HEK293 (cell line): ENCODE measurements at regions not wholly inside any gene's neighbourhood (a gene's known extent, or its start where the extent isn't known, plus 50 kb on each side); places are given as distances from the start of the nearest gene placed in this dataset.

Experiments used
- CTCF ChIA-PET: fragments of 350-600 bp; formaldehyde crosslinking; extraction: SDS; loops from one replicate; lab custom pipeline; 2021; ENCODE audit warnings: antibody characterized with exemption; lab: Yijun Ruan, JAX
- POLR2A ChIA-PET: fragments of 300-600 bp; formaldehyde crosslinking; extraction: SDS; loops from one replicate; lab custom pipeline; 2020; ENCODE audit warnings: antibody characterized with exemption, inconsistent platforms; lab: Yijun Ruan, JAX
- H3K27ac ChIP-seq: fragments of 200-500 bp; sonication (Bioruptor generic); 2 replicates; pipeline ENCODE4 v1.5.1; 2014; ENCODE audit warnings: low read depth, low read length, control low read depth, inconsistent platforms; ENCODE audit errors: extremely low read depth
- H3K36me3 ChIP-seq, 2 experiments: fragments of 200-500 bp in 1 of 2; sonication (Bioruptor generic) in 1 of 2; 1 replicate in 1 of 2; 2 replicates in 1 of 2; pipeline ENCODE4 v1.5.1; 2014 to 2017; ENCODE audit warnings: inconsistent platforms in 2 of 2, low read length in 2 of 2; ENCODE audit not compliant: control insufficient read depth in 2 of 2, insufficient read depth in 1 of 2
- H3K4me1 ChIP-seq: fragments of 200-500 bp; sonication (Bioruptor generic); 2 replicates; pipeline ENCODE4 v1.5.1; 2014; ENCODE audit warnings: mild to moderate bottlenecking, low read length, inconsistent platforms; ENCODE audit not compliant: control insufficient read depth, insufficient read depth
- H3K4me3 ChIP-seq: 2 replicates; pipeline ENCODE4 v1.5.1; 2011; ENCODE audit warnings: low read depth, mild to moderate bottlenecking, control low read depth, low read length, moderate library complexity
- H3K9me3 ChIP-seq: fragments of 200-500 bp; sonication (Bioruptor generic); 2 replicates; pipeline ENCODE4 v1.5.1; 2014; ENCODE audit warnings: low read depth, low read length, inconsistent platforms; ENCODE audit not compliant: control insufficient read depth, insufficient read depth
- YY1 ChIP-seq: fragments of 450-650 bp; formaldehyde crosslinking; IDR thresholded peaks from 2 replicates; pipeline ENCODE4 v1.5.1; 2018; ENCODE audit warnings: missing biosample characterization, missing genetic modification characterization
- ZIC2 ChIP-seq: fragments of 450-650 bp; formaldehyde crosslinking; IDR thresholded peaks from 2 replicates; pipeline ENCODE4 v1.5.1; 2016; ENCODE audit warnings: missing biosample characterization, missing genetic modification characterization
- ZNF133 ChIP-seq: fragments of 450-650 bp; formaldehyde crosslinking; IDR thresholded peaks from 2 replicates; pipeline ENCODE4 v1.5.1; 2016; ENCODE audit warnings: missing biosample characterization, missing genetic modification characterization
- ZNF146 ChIP-seq: fragments of 450-650 bp; formaldehyde crosslinking; IDR thresholded peaks from 2 replicates; pipeline ENCODE4 v1.5.1; 2016; ENCODE audit warnings: missing biosample characterization, missing genetic modification characterization
- ZNF157 ChIP-seq: fragments of 450-650 bp; formaldehyde crosslinking; IDR thresholded peaks from 2 replicates; pipeline ENCODE4 v1.5.1; 2016; ENCODE audit warnings: missing biosample characterization, missing genetic modification characterization
- ZNF48 ChIP-seq: fragments of 450-650 bp; formaldehyde crosslinking; IDR thresholded peaks from 2 replicates; pipeline ENCODE4 v1.5.1; 2016; ENCODE audit warnings: missing biosample characterization, missing genetic modification characterization
- ZNF514 ChIP-seq: fragments of 450-650 bp; formaldehyde crosslinking; IDR thresholded peaks from 2 replicates; pipeline ENCODE4 v1.5.1; 2016; ENCODE audit warnings: missing biosample characterization, missing genetic modification characterization
- ZNF600 ChIP-seq: fragments of 450-650 bp; formaldehyde crosslinking; IDR thresholded peaks from 2 replicates; pipeline ENCODE4 v1.5.1; 2016; ENCODE audit warnings: missing biosample characterization, missing genetic modification characterization
- ZNF626 ChIP-seq: fragments of 450-650 bp; sonication (Bioruptor Pico); formaldehyde crosslinking; IDR thresholded peaks from 2 replicates; pipeline ENCODE4 v1.5.1; 2018; ENCODE audit warnings: missing biosample characterization, missing genetic modification characterization, inconsistent platforms
- ZNF629 ChIP-seq: fragments of 450-650 bp; formaldehyde crosslinking; IDR thresholded peaks from 2 replicates; pipeline ENCODE4 v1.5.1; 2017; ENCODE audit warnings: missing biosample characterization, missing genetic modification characterization
- ZNF654 ChIP-seq: fragments of 450-650 bp; formaldehyde crosslinking; IDR thresholded peaks from 2 replicates; pipeline ENCODE4 v1.5.1; 2016; ENCODE audit warnings: low read depth, missing biosample characterization, missing genetic modification characterization
- ZNF707 ChIP-seq: fragments of 450-650 bp; formaldehyde crosslinking; IDR thresholded peaks from 2 replicates; pipeline ENCODE4 v1.5.1; 2016; ENCODE audit warnings: missing biosample characterization, missing genetic modification characterization
- TF ChIP-seq, protein P1 (sequence below): fragments of 450-650 bp; formaldehyde crosslinking; IDR thresholded peaks from 2 replicates; pipeline ENCODE4 v1.5.1; 2016; ENCODE audit warnings: missing biosample characterization, missing genetic modification characterization, low read depth
- TF ChIP-seq, protein P2 (sequence below): fragments of 450-650 bp; formaldehyde crosslinking; IDR thresholded peaks from 2 replicates; pipeline ENCODE4 v1.5.1; 2016; ENCODE audit warnings: missing biosample characterization, missing genetic modification characterization, borderline replicate concordance
- TF ChIP-seq, protein P3 (sequence below): fragments of 450-650 bp; formaldehyde crosslinking; IDR thresholded peaks from 2 replicates; pipeline ENCODE4 v1.5.1; 2016; ENCODE audit warnings: missing biosample characterization, missing genetic modification characterization, borderline replicate concordance
- TF ChIP-seq, protein P4 (sequence below): fragments of 450-650 bp; formaldehyde crosslinking; IDR thresholded peaks from 2 replicates; pipeline ENCODE4 v1.5.1; 2017; ENCODE audit warnings: missing biosample characterization, missing genetic modification characterization

DNA sequence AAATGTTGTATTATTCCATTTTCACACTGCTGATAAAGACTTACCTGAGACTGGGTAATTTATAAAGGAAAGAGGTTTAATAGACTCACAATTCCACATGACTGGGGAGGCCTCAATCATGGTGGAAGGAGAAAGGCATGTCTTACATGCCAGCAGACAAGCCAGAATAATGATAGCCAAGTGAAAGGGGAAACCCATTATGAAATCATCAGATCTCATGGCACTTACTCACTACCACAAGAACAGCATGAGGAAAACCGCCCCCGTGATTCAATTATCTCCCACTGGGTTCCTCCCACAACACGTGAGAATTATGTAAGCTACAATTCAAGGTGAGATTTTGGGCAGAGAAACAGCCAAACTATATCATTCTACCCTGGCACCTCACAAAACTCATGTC, 2535.1 kb downstream of the ARAP2 start:
- no peaks in the 10 kb centered on the region for H3K4me1 ChIP-seq
- no peaks in the 10 kb centered on the region for H3K36me3 ChIP-seq
- no peak overlapping the region for H3K27ac ChIP-seq
- H3K9me3 ChIP-seq, result no peaks in the 10 kb centered on the region
- no peak overlapping the region for H3K4me3 ChIP-seq
- TF ChIP-seq ZNF157 (no peak), ZIC2 (tag by site-specific recombination) (no peak)
- TF ChIP-seq, protein P1, sequence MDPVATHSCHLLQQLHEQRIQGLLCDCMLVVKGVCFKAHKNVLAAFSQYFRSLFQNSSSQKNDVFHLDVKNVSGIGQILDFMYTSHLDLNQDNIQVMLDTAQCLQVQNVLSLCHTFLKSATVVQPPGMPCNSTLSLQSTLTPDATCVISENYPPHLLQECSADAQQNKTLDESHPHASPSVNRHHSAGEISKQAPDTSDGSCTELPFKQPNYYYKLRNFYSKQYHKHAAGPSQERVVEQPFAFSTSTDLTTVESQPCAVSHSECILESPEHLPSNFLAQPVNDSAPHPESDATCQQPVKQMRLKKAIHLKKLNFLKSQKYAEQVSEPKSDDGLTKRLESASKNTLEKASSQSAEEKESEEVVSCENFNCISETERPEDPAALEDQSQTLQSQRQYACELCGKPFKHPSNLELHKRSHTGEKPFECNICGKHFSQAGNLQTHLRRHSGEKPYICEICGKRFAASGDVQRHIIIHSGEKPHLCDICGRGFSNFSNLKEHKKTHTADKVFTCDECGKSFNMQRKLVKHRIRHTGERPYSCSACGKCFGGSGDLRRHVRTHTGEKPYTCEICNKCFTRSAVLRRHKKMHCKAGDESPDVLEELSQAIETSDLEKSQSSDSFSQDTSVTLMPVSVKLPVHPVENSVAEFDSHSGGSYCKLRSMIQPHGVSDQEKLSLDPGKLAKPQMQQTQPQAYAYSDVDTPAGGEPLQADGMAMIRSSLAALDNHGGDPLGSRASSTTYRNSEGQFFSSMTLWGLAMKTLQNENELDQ, result no peak
- TF ChIP-seq, protein P2, sequence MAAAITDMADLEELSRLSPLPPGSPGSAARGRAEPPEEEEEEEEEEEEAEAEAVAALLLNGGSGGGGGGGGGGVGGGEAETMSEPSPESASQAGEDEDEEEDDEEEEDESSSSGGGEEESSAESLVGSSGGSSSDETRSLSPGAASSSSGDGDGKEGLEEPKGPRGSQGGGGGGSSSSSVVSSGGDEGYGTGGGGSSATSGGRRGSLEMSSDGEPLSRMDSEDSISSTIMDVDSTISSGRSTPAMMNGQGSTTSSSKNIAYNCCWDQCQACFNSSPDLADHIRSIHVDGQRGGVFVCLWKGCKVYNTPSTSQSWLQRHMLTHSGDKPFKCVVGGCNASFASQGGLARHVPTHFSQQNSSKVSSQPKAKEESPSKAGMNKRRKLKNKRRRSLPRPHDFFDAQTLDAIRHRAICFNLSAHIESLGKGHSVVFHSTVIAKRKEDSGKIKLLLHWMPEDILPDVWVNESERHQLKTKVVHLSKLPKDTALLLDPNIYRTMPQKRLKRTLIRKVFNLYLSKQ (tag by site-specific recombination), result no peak
- ChIA-PET CTCF (no interaction called here), POLR2A (no interaction called here)

DNA sequence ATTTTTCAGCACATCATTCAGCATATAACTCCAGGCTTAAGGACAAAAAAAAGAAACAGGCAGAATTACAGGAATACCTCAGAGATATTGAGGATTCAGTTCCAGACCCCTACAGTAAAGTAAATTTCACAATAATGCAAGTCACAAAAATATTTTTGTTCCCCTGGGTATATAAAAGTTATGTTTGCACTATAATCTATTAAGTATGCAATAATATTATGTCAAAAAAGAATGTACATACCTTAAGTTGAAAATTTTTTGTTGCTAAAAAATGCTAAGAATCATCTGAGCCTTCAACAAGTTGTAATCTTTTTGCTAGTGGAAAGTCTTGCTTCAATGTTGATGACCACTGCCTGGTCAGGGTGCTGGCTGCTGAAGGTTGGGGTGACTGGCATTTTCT, 2532.5 kb downstream of the ARAP2 start:
- Histone ChIP-seq H3K4me1 (no peaks in the 10 kb centered on the region), H3K4me3 (no peak overlapping the region), H3K9me3 (no peaks in the 10 kb centered on the region), H3K27ac (no peak overlapping the region), H3K36me3 (no peaks in the 10 kb centered on the region)
- CTCF ChIA-PET, result no interaction called here
- POLR2A ChIA-PET, result no interaction called here
- TF ChIP-seq ZNF133 (tag by site-specific recombination) (no peak), ZNF629 (tag by site-specific recombination) (no peak), ZNF626 (tag by site-specific recombination) (no peak), ZNF707 (no peak), ZNF654 (no peak), ZNF514 (tag by site-specific recombination) (no peak), YY1 (no peak), ZNF600 (tag by site-specific recombination) (no peak), ZNF146 (no peak), ZNF48 (tag by site-specific recombination) (no peak)
- TF ChIP-seq, protein P3, sequence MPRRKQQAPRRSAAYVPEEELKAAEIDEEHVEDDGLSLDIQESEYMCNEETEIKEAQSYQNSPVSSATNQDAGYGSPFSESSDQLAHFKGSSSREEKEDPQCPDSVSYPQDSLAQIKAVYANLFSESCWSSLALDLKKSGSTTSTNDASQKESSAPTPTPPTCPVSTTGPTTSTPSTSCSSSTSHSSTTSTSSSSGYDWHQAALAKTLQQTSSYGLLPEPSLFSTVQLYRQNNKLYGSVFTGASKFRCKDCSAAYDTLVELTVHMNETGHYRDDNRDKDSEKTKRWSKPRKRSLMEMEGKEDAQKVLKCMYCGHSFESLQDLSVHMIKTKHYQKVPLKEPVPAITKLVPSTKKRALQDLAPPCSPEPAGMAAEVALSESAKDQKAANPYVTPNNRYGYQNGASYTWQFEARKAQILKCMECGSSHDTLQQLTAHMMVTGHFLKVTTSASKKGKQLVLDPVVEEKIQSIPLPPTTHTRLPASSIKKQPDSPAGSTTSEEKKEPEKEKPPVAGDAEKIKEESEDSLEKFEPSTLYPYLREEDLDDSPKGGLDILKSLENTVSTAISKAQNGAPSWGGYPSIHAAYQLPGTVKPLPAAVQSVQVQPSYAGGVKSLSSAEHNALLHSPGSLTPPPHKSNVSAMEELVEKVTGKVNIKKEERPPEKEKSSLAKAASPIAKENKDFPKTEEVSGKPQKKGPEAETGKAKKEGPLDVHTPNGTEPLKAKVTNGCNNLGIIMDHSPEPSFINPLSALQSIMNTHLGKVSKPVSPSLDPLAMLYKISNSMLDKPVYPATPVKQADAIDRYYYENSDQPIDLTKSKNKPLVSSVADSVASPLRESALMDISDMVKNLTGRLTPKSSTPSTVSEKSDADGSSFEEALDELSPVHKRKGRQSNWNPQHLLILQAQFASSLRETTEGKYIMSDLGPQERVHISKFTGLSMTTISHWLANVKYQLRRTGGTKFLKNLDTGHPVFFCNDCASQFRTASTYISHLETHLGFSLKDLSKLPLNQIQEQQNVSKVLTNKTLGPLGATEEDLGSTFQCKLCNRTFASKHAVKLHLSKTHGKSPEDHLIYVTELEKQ, result no peak
- TF ChIP-seq, protein P4, sequence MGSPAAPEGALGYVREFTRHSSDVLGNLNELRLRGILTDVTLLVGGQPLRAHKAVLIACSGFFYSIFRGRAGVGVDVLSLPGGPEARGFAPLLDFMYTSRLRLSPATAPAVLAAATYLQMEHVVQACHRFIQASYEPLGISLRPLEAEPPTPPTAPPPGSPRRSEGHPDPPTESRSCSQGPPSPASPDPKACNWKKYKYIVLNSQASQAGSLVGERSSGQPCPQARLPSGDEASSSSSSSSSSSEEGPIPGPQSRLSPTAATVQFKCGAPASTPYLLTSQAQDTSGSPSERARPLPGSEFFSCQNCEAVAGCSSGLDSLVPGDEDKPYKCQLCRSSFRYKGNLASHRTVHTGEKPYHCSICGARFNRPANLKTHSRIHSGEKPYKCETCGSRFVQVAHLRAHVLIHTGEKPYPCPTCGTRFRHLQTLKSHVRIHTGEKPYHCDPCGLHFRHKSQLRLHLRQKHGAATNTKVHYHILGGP (tag by site-specific recombination), result no peak
